Esophagus muscularis mucosa (tissue), 4 donors: ENCODE measurements at regions not wholly inside any gene's neighbourhood (a gene's known extent, or its start where the extent isn't known, plus 50 kb on each side); places are given as distances from the start of the nearest gene placed in this dataset.

Experiments used
- DNase-seq: peaks from one replicate; pipeline ENCODE4 v3.0.0-alpha.2; 2017; ENCODE audit errors: extremely low spot score
- H3K27ac ChIP-seq, 4 donors: fragments of 200-600 bp; sonication (generic); replicated peaks in 1 of 4; 1 replicate in 3 of 4; 2 replicates in 1 of 4; pipeline ENCODE4 v1.5.1; 2016 to 2019; ENCODE audit warnings: mild to moderate bottlenecking in 1 of 4
- H3K27me3 ChIP-seq, 4 donors: fragments of 200-600 bp; sonication (generic); one replicate each; pipeline versions ENCODE4 v1.5.1 to v1.6.0; 2016 to 2019
- H3K36me3 ChIP-seq, 4 donors: fragments of 200-600 bp; sonication (generic); one replicate each; pipeline ENCODE4 v1.5.1; 2016 to 2019
- H3K4me1 ChIP-seq, 4 donors: fragments of 200-600 bp; sonication (generic); one replicate each; pipeline ENCODE4 v1.5.1; 2016 to 2019
- H3K4me3 ChIP-seq, 4 donors: fragments of 200-600 bp; sonication (generic); 1 replicate in 2 of 4; 2 replicates in 2 of 4; pipeline ENCODE4 v1.5.1; 2016 to 2019; ENCODE audit warnings: mild to moderate bottlenecking in 4 of 4, moderate library complexity in 1 of 4
- H3K9me3 ChIP-seq, 4 donors: fragments of 200-600 bp; sonication (generic); 1 replicate in 3 of 4; 2 replicates in 1 of 4; pipeline ENCODE4 v1.5.1; 2016 to 2019
- CTCF ChIP-seq, 3 experiments: fragments of 200-600 bp in 2 of 3; fragments of 450-650 bp in 1 of 3; sonication (generic) in 2 of 3; IDR thresholded peaks; one replicate each; pipeline ENCODE4 v1.5.1; 2017 to 2019; ENCODE audit warnings: antibody characterized with exemption in 3 of 3, mild to moderate bottlenecking in 2 of 3, moderate library complexity in 1 of 3
- EP300 ChIP-seq: sonication (generic); formaldehyde crosslinking; IDR thresholded peaks from one replicate; pipeline ENCODE4 v1.6.1; 2017; ENCODE audit warnings: antibody characterized with exemption
- POLR2A ChIP-seq: fragments of 450-650 bp; IDR thresholded peaks from one replicate; pipeline ENCODE4 v1.6.1; 2017; ENCODE audit warnings: antibody characterized with exemption, moderate library complexity, mild to moderate bottlenecking, low read depth
- POLR2AphosphoS5 ChIP-seq, 2 donors: sonication (generic); formaldehyde crosslinking; IDR thresholded peaks; one replicate each; pipeline ENCODE4 v1.6.1; 2017; ENCODE audit warnings: antibody characterized with exemption in 2 of 2
- WGBS: methylation state at CpG from one replicate; pipeline ENCODE4 v1.1.5; 2018; 5-methylcytosine and 5-hydroxymethylcytosine counted together
- intact Hi-C: fragments of 100-400 bp; cut with DNase I; formaldehyde crosslinking; loops from one replicate; pipeline ENCODE4 v1.15.1; 2023

DNA sequence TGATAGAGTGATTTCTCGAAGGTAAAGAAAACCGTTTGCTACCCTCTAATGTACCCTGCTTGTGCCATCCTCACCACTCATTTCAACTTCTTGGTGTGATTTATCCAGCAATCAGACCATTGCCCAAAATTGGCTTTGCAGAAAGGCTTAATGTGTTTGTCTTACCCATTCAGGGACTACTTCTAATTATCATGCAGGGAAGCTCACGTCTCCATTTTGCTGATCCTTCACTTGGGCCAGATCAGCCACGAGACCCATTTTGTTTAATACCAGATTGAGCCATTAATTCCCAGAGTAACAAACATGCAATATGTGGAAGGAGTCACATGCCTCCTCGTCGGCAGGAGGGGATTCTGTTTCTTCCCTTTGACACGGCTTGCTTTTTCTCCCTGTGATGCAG, 51.1 kb upstream of the CRY1 start:
- WGBS: 83% methylated on average over 7 of the region's 7 CpGs

DNA sequence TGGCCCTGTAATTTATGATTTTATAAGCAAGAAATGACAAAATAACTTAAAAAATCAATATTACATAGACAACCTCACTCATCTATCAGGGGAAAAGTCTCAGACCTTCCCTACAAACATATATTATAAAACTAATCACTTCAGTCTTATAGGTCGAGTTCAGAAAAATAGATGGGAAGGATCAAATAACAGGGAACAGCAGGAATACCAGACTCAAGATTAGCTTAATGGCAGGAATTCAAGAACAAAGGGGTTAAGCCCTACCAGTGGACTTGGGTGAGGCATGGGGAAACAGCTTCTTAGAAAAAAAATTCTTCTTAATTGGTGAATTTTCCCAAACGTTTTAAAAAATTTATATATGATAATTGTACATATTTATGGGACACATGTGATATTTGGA, 51.6 kb upstream of the CRY1 start:
- Histone ChIP-seq H3K4me3 (no peak overlapping the region), H3K9me3 (no peaks in the 10 kb centered on the region), H3K27ac (no peak overlapping the region), H3K4me1 (no peaks in the 10 kb centered on the region), H3K36me3 (no peaks in the 10 kb centered on the region), H3K27me3 (no peaks in the 10 kb centered on the region)
- intact Hi-C loops: no loop called here
- DNase-seq: no peak
- 63% methylated on average over 2 of the region's 2 CpGs for WGBS
- TF ChIP-seq POLR2AphosphoS5 (IDR thresholded peaks at IDR 0.05) (no peak), EP300 (no peak), POLR2A (no peak), CTCF (IDR thresholded peaks at IDR 0.05) (no peak)

More for the DNA sequence above, 51.1 kb upstream of the CRY1 start:
- no peaks in the 10 kb centered on the region for H3K4me1 ChIP-seq
- H3K36me3 ChIP-seq: no peaks in the 10 kb centered on the region
- TF ChIP-seq CTCF (IDR thresholded peaks at IDR 0.05) (no peak), POLR2AphosphoS5 (IDR thresholded peaks at IDR 0.05) (no peak), EP300 (no peak), POLR2A (no peak)
- no peaks in the 10 kb centered on the region for H3K9me3 ChIP-seq
- no peak for DNase-seq
- H3K27ac ChIP-seq: no peak overlapping the region
- no peaks in the 10 kb centered on the region for H3K27me3 ChIP-seq
- intact Hi-C loops: no loop called here
- H3K4me3 ChIP-seq: no peak overlapping the region

DNA sequence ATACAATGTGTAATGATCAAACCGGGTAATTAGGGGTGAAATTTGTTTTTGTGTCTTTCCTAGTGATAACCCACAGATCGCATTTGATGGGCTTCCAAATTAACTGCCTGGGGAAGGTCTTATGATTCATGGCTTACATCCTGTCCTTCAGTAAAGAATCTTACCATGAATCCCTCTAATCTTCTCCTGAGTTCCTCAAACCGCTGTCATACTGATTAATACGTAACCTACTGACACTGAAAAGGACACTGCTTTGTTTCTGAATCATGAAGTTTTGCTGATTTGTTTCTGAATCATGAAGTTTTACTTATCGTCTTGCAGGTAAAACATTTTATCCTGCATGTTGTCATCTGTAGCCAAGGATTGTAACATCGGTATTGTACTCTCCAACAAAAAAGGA, 52.0 kb upstream of the CRY1 start:
- 69% methylated on average over 6 of the region's 6 CpGs for WGBS
- no peak overlapping the region for H3K4me3 ChIP-seq
- intact Hi-C loops: no loop called here
- no peak overlapping the region for H3K27ac ChIP-seq
- H3K9me3 ChIP-seq: no peaks in the 10 kb centered on the region
- DNase-seq: no peak
- H3K4me1 ChIP-seq: no peaks in the 10 kb centered on the region
- H3K36me3 ChIP-seq: no peaks in the 10 kb centered on the region
- H3K27me3 ChIP-seq: no peaks in the 10 kb centered on the region
- no peak for TF ChIP-seq CTCF (IDR thresholded peaks at IDR 0.05)
- no peak for TF ChIP-seq EP300
- no peak for TF ChIP-seq POLR2AphosphoS5 (IDR thresholded peaks at IDR 0.05)
- no peak for TF ChIP-seq POLR2A

DNA sequence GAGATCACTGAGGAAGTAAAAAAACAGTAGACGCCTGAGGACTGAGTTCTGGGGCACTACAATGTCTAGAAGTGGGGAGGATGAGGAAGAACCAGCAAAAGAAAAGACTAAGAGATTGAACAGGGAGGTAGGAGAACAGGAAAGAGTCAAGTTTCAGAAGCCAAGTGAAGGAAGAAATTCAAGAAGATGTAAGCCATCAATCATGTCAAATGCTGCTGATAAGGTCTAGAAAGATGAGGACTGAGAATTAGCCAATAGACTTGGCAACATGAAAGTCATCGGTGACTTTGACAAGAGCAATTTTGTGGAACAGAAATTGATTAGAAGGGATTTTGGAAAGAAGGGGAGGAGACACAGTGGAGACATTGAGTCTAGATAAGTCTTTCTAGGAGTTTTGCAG, 54.8 kb upstream of the CRY1 start:
- H3K4me3 ChIP-seq: no peak overlapping the region
- 81% methylated on average over 2 of the region's 2 CpGs for WGBS
- intact Hi-C loops: no loop called here

More for the DNA sequence above, 54.8 kb upstream of the CRY1 start:
- Histone ChIP-seq H3K36me3 (no peaks in the 10 kb centered on the region), H3K4me1 (no peaks in the 10 kb centered on the region), H3K27me3 (no peaks in the 10 kb centered on the region), H3K9me3 (peaks cover 0 to 6% (median 0%) of the 10 kb centered on the region in 4 donors), H3K27ac (no peak overlapping the region)
- TF ChIP-seq CTCF (IDR thresholded peaks at IDR 0.05): no peak
- TF ChIP-seq POLR2A: no peak
- no peak for DNase-seq
